GM12878 (cell line): ENCODE measurements at regions not wholly inside any gene's neighbourhood (a gene's known extent, or its start where the extent isn't known, plus 50 kb on each side); places are given as distances from the start of the nearest gene placed in this dataset.

Source experiments
- ATAC-seq: fragments of 200-7000 bp; cut with Tn5 transposase; 3 replicates; pipeline ENCODE4 v1.9.1; 2020; ENCODE audit warnings: mild to moderate bottlenecking, moderate library complexity
- BruUV-seq: library from RNA; stranded (reverse); fragments of 400-500 nt; replicated peaks from 2 replicates; lab custom pipeline; 2021; lab: Mats Ljungman, UMichigan
- CTCF ChIA-PET: fragments of 300-600 bp; sonication (Branson Sonifier 250); formaldehyde crosslinking; extraction: SDS; loops from one replicate; lab custom pipeline; 2021; ENCODE audit warnings: inconsistent platforms; lab: Yijun Ruan, JAX
- POLR2A ChIA-PET: fragments of 350-600 bp; formaldehyde crosslinking; extraction: SDS; loops from one replicate; lab custom pipeline; 2021; ENCODE audit warnings: inconsistent platforms; lab: Charles Lee
- RAD21 ChIA-PET: fragments of 300-600 bp; sonication (Branson Sonifier 250); formaldehyde crosslinking; loops from one replicate; lab custom pipeline; 2023; ENCODE audit warnings: antibody characterized with exemption; ENCODE audit not compliant: unreplicated experiment; lab: Charles Lee
- SMC1A ChIA-PET: fragments of 300-600 bp; sonication (Branson Sonifier 250); formaldehyde crosslinking; loops from one replicate; lab custom pipeline; 2023; ENCODE audit not compliant: unreplicated experiment, uncharacterized antibody; lab: Charles Lee
- DNase-seq: peaks from one replicate; pipeline ENCODE4 v3.0.0-alpha.2; 2011; ENCODE audit warnings: low read depth, low spot score
- FAIRE-seq: peaks from 3 replicates; lab custom pipeline; 2011; peaks lifted over from hg19 to GRCh38; lab: Jason Lieb, UNC
- H2AFZ ChIP-seq: 2 replicates; pipeline ENCODE4 v1.6.0; 2011; ENCODE audit warnings: low read depth, low read length, control low read depth; ENCODE audit not compliant: control insufficient read depth
- H3K27ac ChIP-seq: 2 replicates; pipeline ENCODE4 v1.5.1; 2011; ENCODE audit warnings: control low read depth; ENCODE audit not compliant: control insufficient read depth, insufficient read depth
- H3K27me3 ChIP-seq, 2 experiments: replicated peaks in 1 of 2; 2 replicates each; pipeline versions ENCODE4 v1.6.0 to v1.6.1; 2011; ENCODE audit warnings: low read length in 1 of 2; ENCODE audit not compliant: control insufficient read depth in 2 of 2, insufficient read depth in 2 of 2
- H3K36me3 ChIP-seq, 2 experiments: 2 replicates each; pipeline ENCODE4 v1.5.1; 2011; ENCODE audit warnings: low read length in 1 of 2; ENCODE audit not compliant: control insufficient read depth in 2 of 2, insufficient read depth in 2 of 2
- H3K4me1 ChIP-seq: 2 replicates; pipeline ENCODE4 v1.6.1; 2011; ENCODE audit warnings: mild to moderate bottlenecking, low read length, moderate library complexity, mixed read lengths; ENCODE audit not compliant: control insufficient read depth, insufficient read depth
- H3K4me2 ChIP-seq: 2 replicates; pipeline ENCODE4 v1.6.0; 2011; ENCODE audit warnings: control low read depth; ENCODE audit not compliant: control insufficient read depth, insufficient read depth
- H3K4me3 ChIP-seq: fragments of 200-600 bp; sonication (generic); 2 replicates; pipeline ENCODE4 v1.5.1; 2016
- H3K79me2 ChIP-seq: 2 replicates; pipeline ENCODE4 v1.6.0; 2011; ENCODE audit warnings: low read length; ENCODE audit not compliant: control insufficient read depth, insufficient read depth
- H3K9ac ChIP-seq: 2 replicates; pipeline ENCODE4 v1.8.0; 2011; ENCODE audit warnings: low read length, control low read depth, mixed read lengths; ENCODE audit not compliant: control insufficient read depth, insufficient read depth
- H3K9me3 ChIP-seq: replicated peaks from 3 replicates; pipeline ENCODE4 v1.5.1; 2011; ENCODE audit warnings: mild to moderate bottlenecking, low read length; ENCODE audit not compliant: control insufficient read depth, insufficient read depth
- H4K20me1 ChIP-seq: 2 replicates; pipeline ENCODE4 v1.6.0; 2011; ENCODE audit not compliant: control insufficient read depth, insufficient read depth
- ATF3 ChIP-seq: IDR thresholded peaks from 2 replicates; pipeline ENCODE4 v1.6.1; 2011; ENCODE audit warnings: low read depth, mild to moderate bottlenecking, low read length, moderate library complexity, borderline replicate concordance; ENCODE audit errors: extremely low read depth
- BCL3 ChIP-seq: IDR thresholded peaks from 2 replicates; pipeline ENCODE4 v1.6.1; 2011; ENCODE audit warnings: borderline replicate concordance, low read depth, mild to moderate bottlenecking, moderate library complexity, low read length; ENCODE audit not compliant: insufficient read depth, poor library complexity, severe bottlenecking
- BRCA1 ChIP-seq: IDR thresholded peaks from 2 replicates; pipeline ENCODE4 v1.6.1; 2011; ENCODE audit warnings: low read depth, low read length, improper control_type of control experiment
- CBX3 ChIP-seq: fragments of 200-600 bp; sonication (generic); IDR thresholded peaks from 2 replicates; pipeline ENCODE4 v1.6.1; 2016; ENCODE audit warnings: low read depth, borderline replicate concordance
- E4F1 ChIP-seq: fragments of 450-650 bp; IDR thresholded peaks from 2 replicates; pipeline ENCODE4 v1.6.1; 2018; ENCODE audit warnings: borderline replicate concordance, mild to moderate bottlenecking; ENCODE audit not compliant: partially characterized antibody
- EZH2 ChIP-seq: IDR thresholded peaks from 2 replicates; pipeline ENCODE4 v1.6.1; 2012; ENCODE audit warnings: low read depth, mild to moderate bottlenecking, control low read depth, inconsistent platforms, low read length, borderline replicate concordance; ENCODE audit not compliant: control insufficient read depth
- PAX5 ChIP-seq: IDR thresholded peaks from 2 replicates; pipeline ENCODE4 v1.6.1; 2011; ENCODE audit warnings: low read depth, low read length, borderline replicate concordance
- RBBP5 ChIP-seq: fragments of 200-600 bp; sonication (generic); conservative IDR thresholded peaks from 2 replicates; pipeline ENCODE4 v1.6.1; 2016
- RFX5 ChIP-seq: IDR thresholded peaks from 2 replicates; pipeline ENCODE4 v1.6.1; 2011; ENCODE audit warnings: low read depth, low read length, improper control_type of control experiment
- STAT1 ChIP-seq: fragments of 450-650 bp; conservative IDR thresholded peaks from 2 replicates; pipeline ENCODE4 v1.6.1; 2014; ENCODE audit warnings: antibody characterized with exemption, mild to moderate bottlenecking
- ZNF274 ChIP-seq: IDR thresholded peaks from one replicate; pipeline ENCODE4 v1.8.0; 2011; ENCODE audit not compliant: insufficient read length, insufficient read depth
- ZNF687 ChIP-seq: fragments of 450-650 bp; IDR thresholded peaks from 2 replicates; pipeline ENCODE4 v1.6.1; 2017; ENCODE audit warnings: mild to moderate bottlenecking, moderate library complexity
- in situ Hi-C: fragments of 300-500 bp; cut with MboI; formaldehyde crosslinking; loops from 9 replicates; pipeline ENCODE4 v1.14.3; 2018; ENCODE audit warnings: mixed read lengths
- intact Hi-C: fragments of 100-400 bp; cut with micrococcal nuclease; formaldehyde crosslinking; loops from one replicate; pipeline ENCODE4 v1.14.2; 2022; ENCODE audit not compliant: unreplicated experiment

- no TSS peak for BruUV-seq
- ChIA-PET CTCF (interaction anchor here (0.5 kb wide), 1 partner anchor 23 kb away, joined by 3 read pairs; no protein-coding TSS in a partner anchor), RAD21 (interaction anchor here (1.0 kb wide), 1 partner anchor 71 kb away, joined by 3 read pairs; no protein-coding TSS in a partner anchor)
These were observed 931.2 kb downstream of the MCTP2 start for GRCh38 chr15:95162531-95162930.

More at GRCh38 chr15:95162531-95162930, 931.2 kb downstream of the MCTP2 start:
- Histone ChIP-seq H3K9me3 (no peaks in the 10 kb centered on the region), H4K20me1 (no peaks in the 10 kb centered on the region), H3K79me2 (no peaks in the 10 kb centered on the region), H3K36me3 (no peaks in the 10 kb centered on the region), H3K4me1 (no peaks in the 10 kb centered on the region), H3K4me2 (no peak overlapping the region), H3K4me3 (no peak overlapping the region), H3K9ac (no peak overlapping the region), H2AFZ (no peak overlapping the region), H3K27ac (no peak overlapping the region), H3K27me3 (no peaks in the 10 kb centered on the region)
- FAIRE-seq (no peak), ATAC-seq (no peak), DNase-seq (no peak)
- ChIA-PET SMC1A (interaction anchor here (1.3 kb wide), 1 partner anchor 22 kb away, joined by 3 read pairs; no protein-coding TSS in a partner anchor), POLR2A (no interaction called here)
- intact Hi-C loops (no loop called here), in situ Hi-C loops (no loop called here)
- TF ChIP-seq E4F1 (no peak), CBX3 (no peak), ZNF687 (no peak), ZNF274 (no peak), EZH2 (no peak), BRCA1 (no peak), RFX5 (no peak), PAX5 (no peak), ATF3 (no peak), RBBP5 (no peak), STAT1 (no peak), BCL3 (no peak)
